Adipocyte (in vitro differentiated cells): ENCODE measurements at regions not wholly inside any gene's neighbourhood (a gene's known extent, or its start where the extent isn't known, plus 50 kb on each side); places are given as distances from the start of the nearest gene placed in this dataset.

Source experiments
- DNase-seq: peaks from one replicate; pipeline ENCODE4 v3.0.0-alpha.2; 2015; ENCODE audit warnings: low read depth
- H3K27me3 ChIP-seq: replicated peaks from 2 replicates; pipeline ENCODE4 v1.7.0; 2013; ENCODE audit warnings: mild to moderate bottlenecking, low read length, moderate library complexity; ENCODE audit not compliant: control insufficient read depth, insufficient read depth
- H3K36me3 ChIP-seq: 2 replicates; pipeline ENCODE4 v1.7.0; 2013; ENCODE audit warnings: low read length, mild to moderate bottlenecking, moderate library complexity; ENCODE audit not compliant: control insufficient read depth, insufficient read depth, severe bottlenecking
- H3K4me1 ChIP-seq: 2 replicates; pipeline ENCODE4 v1.7.0; 2013; ENCODE audit warnings: mild to moderate bottlenecking, low read length, moderate library complexity; ENCODE audit not compliant: control insufficient read depth, insufficient read depth
- H3K4me3 ChIP-seq: 2 replicates; pipeline ENCODE4 v1.7.0; 2013; ENCODE audit warnings: mild to moderate bottlenecking, low read length, moderate library complexity
- H3K9ac ChIP-seq: 2 replicates; pipeline ENCODE4 v1.7.0; 2013; ENCODE audit warnings: mild to moderate bottlenecking, low read length, moderate library complexity
- H3K9me3 ChIP-seq: 2 replicates; pipeline ENCODE4 v1.7.0; 2013; ENCODE audit warnings: mild to moderate bottlenecking, low read length, moderate library complexity; ENCODE audit not compliant: control insufficient read depth

DNA sequence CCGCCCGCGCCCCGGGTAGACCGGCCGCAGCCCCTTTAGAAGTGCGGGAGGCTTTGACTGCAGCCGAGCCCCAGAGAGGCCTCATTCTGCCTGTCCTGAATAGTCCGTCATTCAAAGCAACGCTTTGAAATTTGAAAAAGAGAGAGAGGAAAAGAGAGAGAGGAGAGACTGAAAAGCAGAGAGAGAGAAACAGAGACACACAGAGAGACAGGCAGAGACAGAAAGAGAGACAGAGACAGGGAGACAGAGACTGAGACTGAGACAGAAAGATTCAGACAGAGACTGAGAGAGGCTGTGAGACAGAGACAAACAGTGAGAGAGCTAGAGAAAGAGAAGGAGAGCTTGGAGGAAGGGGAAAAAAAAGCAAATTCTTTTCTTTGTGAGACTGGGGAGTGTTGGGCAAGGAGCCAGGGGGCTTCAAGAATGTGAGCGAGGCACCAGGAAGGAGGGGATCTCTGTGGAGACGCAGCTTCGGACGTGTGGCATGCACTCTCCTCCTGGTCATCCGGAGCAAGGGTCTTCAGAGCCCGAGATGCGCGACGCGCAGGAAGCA lies 73.1 kb downstream of the MYCN start:
- H3K4me1 ChIP-seq = no peaks in the 10 kb centered on the region
- H3K36me3 ChIP-seq = no peaks in the 10 kb centered on the region
- H3K4me3 ChIP-seq = no peak overlapping the region
- no peak for DNase-seq
- no peak overlapping the region for H3K9ac ChIP-seq
- H3K27me3 ChIP-seq = peaks cover 31% of the 10 kb centered on the region
- no peaks in the 10 kb centered on the region for H3K9me3 ChIP-seq

DNA sequence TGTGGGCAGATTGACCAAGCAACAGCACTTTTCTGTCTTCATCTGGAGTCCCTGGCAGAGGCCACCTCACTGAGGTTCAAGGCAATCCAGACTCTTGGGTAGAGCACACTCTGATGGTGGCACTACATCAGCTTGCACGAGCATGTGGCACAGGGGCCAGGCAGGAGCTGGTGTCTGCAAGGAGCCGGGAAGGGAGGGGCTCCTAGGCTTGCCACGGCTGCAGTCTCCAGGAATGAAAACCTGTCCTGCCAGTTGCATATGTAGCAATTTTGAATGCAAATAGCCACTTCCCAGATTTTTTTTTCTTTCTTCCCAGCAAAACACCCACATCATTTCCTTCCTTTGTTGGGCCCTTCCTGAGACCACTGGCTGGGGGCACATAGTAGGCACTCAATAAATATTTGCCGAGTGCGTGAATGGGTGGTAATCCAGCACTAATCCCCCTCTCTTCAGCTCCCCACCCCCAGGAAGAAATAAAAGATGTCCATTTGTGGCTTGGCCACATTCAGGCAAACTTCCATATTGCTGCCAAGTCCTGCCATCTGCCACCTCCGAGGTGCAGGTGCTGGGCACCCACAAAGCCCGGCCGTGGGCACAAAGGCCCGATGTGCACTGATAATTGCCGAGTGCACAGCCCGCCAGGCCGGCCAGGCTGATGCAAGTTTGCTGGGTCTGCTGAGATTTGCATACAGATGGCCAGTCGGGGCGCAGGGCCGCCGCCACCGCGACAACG lies 72.4 kb downstream of the MYCN start:
- Histone ChIP-seq H3K4me3 (no peak overlapping the region), H3K9me3 (no peaks in the 10 kb centered on the region), H3K27me3 (peaks cover 31% of the 10 kb centered on the region), H3K4me1 (no peaks in the 10 kb centered on the region), H3K36me3 (no peaks in the 10 kb centered on the region), H3K9ac (no peak overlapping the region)
- DNase-seq = no peak

DNA sequence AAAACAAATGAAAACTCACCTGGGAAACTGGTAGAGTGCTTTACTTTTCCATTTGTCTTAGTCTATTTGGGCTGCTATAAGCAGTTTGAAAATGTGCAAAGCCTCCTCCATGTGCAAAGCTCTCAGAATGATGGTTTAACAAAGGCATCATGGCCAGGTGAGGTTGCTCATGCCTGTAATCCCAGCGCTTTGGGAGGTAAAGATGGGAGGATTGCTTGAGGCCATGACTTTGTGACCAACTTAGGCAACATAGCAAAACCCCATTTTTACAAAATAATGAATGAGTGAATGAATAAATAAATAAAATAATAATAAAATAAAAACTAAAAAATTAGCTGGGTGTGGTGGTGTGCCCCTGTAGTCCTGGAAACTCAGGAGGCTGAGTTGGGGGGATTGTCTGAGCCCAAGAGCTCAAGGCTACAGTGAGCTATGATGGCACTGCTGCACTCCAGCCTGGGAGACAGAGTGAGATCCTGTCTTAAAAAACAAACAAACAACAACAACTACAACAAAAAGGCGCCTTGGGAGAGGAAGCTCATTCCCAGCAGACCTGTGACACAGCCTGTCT lies 71.8 kb downstream of the MYCN start:
- H3K9me3 ChIP-seq = no peaks in the 10 kb centered on the region
- peaks cover 31% of the 10 kb centered on the region for H3K27me3 ChIP-seq
- H3K9ac ChIP-seq = no peak overlapping the region
- DNase-seq = no peak
- H3K4me1 ChIP-seq = no peaks in the 10 kb centered on the region
- H3K4me3 ChIP-seq = no peak overlapping the region
- H3K36me3 ChIP-seq = no peaks in the 10 kb centered on the region

DNA sequence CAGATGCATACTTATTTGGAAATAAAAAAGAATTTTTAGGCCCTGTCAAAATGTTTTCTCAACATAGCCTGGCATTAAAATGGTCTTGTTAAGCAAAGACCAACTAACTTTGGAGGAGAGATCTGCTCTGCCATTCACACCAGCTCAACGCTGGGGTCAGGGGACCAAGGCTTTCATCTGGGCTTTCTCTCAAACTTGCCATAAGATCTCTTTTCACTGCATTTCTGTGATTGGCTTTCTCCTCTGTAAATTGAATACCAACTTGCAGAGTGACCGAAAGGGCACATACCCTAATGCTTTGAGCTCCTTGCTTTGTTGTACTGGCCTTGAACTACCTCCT lies 71.2 kb downstream of the MYCN start:
- DNase-seq = no peak
- Histone ChIP-seq H3K27me3 (peaks cover 31% of the 10 kb centered on the region), H3K9ac (no peak overlapping the region), H3K9me3 (no peaks in the 10 kb centered on the region), H3K36me3 (no peaks in the 10 kb centered on the region), H3K4me1 (peaks cover under 1% of the 10 kb centered on the region), H3K4me3 (no peak overlapping the region)

DNA sequence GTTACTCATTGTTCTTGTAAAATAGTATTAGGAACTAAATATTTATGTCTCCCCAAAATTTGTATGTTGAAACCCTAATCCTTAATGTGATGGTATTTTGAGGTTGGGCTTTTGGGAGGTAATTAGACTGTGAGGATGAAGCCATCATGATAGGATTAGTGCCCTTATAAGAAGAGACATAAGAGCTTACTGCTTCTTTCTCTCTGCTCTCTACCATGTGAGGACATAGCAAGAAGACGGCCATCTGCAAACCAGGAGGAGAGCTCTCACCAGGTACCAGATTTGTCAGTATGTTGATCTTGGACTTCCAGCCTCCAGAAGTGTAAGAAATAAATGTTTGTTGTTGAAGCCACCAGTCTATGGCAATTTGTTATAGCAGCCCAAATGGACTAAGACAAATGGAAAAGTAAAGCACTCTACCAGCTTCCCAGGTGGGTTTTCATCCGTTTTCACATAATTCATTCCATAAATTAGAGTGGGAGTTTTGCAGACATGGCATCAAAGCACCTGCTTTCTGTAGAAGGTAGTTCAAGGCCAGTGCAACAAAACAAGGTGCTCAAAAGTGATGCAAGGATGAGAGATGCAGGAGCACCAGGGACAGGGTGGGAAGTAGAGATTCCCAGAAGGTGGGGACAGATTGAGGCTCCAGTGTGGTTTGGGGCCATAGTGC lies 70.7 kb downstream of the MYCN start:
- Histone ChIP-seq H3K4me3 (no peak overlapping the region), H3K4me1 (peaks cover 4% of the 10 kb centered on the region), H3K9me3 (no peaks in the 10 kb centered on the region), H3K36me3 (no peaks in the 10 kb centered on the region), H3K9ac (no peak overlapping the region), H3K27me3 (peaks cover 31% of the 10 kb centered on the region)
- no peak for DNase-seq

DNA sequence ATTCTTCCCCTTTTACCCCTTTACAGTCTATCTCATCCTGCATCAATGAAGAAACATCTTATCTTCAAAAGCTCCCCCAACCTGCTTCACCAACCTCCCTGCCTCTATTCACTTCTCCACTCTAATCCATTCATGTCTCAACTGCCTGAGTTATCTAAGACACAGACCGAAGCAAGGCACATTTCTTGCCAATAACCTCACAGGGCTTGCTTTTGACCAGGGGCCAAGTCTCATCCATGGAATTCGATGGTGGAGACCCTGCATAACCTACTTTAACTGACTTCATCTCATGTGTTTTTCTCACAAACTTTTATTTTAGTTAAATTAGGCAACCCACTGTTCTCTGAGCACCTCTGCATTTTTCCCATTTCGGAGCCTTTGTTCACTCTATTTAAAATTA lies 69.7 kb downstream of the MYCN start:
- H3K27me3 ChIP-seq = peaks cover 25% of the 10 kb centered on the region
- H3K36me3 ChIP-seq = no peaks in the 10 kb centered on the region
- no peaks in the 10 kb centered on the region for H3K9me3 ChIP-seq
- H3K4me3 ChIP-seq = no peak overlapping the region
- DNase-seq = no peak
- H3K4me1 ChIP-seq = peaks cover 7% of the 10 kb centered on the region
- H3K9ac ChIP-seq = no peak overlapping the region

DNA sequence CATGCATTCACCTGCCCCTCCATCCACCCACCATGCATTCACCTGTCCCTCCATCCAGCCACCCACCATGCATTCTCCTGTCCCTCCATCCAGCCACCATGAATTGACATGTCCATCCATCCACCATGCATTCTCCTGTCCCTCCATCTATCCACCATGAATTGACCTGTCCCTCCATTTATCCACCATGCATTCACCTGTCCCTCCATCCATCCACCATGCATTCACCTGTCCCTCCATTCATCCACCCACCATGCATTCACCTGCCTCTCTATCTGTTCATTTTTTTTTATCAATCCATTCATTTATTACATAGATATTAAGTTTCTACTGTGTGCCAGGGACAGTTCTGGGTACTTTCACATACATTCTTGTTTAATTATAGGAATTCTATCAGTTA lies 69.2 kb downstream of the MYCN start:
- Histone ChIP-seq H3K9ac (no peak overlapping the region), H3K4me3 (no peak overlapping the region), H3K9me3 (no peaks in the 10 kb centered on the region), H3K4me1 (peaks cover 7% of the 10 kb centered on the region), H3K27me3 (peaks cover 21% of the 10 kb centered on the region), H3K36me3 (no peaks in the 10 kb centered on the region)
- no peak for DNase-seq

DNA sequence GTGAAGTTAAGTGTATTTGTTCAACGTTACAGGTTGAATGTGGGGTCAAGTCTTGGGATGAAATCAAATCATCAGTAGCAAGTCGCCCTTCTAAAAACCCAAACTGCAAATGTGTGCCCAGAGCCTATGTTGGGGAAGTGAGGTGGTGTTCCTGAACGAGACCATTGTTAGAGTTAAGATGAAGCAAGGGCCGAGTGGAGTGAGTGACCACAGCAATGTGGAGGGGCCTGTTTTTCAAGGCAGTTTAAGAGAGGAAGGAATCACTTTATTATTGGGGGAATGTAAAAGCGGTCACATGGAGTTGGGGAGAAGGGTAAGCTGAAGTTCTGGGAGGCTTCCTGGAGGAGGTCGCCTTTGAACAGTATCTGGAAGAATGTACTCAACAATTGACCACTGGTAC lies 68.5 kb downstream of the MYCN start:
- H3K36me3 ChIP-seq = no peaks in the 10 kb centered on the region
- no peak overlapping the region for H3K4me3 ChIP-seq
- no peak for DNase-seq
- H3K9ac ChIP-seq = no peak overlapping the region
- no peaks in the 10 kb centered on the region for H3K9me3 ChIP-seq
- H3K4me1 ChIP-seq = peaks cover 7% of the 10 kb centered on the region
- peaks cover 20% of the 10 kb centered on the region for H3K27me3 ChIP-seq

DNA sequence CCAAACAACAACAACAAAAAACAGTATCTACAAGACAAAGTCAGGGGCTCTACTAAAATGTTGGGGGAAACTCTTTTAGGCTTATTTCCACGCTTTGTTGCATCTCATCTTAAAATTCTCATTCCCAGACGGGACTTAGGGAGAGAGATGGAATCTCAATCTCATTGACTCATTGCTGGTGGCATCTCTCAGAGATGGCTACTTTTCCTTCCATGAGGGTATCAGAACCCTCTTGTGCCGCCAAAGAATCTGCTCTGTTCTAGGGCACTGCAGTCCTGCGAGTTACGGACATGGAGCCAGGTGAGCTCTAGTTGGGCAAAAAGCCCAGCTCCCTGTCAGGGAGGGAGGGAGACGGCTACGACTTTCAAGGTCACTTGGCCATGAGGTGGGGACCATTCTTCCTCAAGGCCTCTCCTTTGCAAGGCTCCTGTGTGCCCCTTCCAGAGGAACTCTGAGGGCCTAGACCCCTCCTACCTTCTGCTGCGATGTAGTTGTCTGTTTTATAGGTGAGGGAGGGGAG lies 68.0 kb downstream of the MYCN start:
- no peak for DNase-seq
- peaks cover 7% of the 10 kb centered on the region for H3K4me1 ChIP-seq
- no peak overlapping the region for H3K9ac ChIP-seq
- H3K4me3 ChIP-seq = no peak overlapping the region
- peaks cover 17% of the 10 kb centered on the region for H3K27me3 ChIP-seq
- H3K36me3 ChIP-seq = no peaks in the 10 kb centered on the region
- H3K9me3 ChIP-seq = no peaks in the 10 kb centered on the region

DNA sequence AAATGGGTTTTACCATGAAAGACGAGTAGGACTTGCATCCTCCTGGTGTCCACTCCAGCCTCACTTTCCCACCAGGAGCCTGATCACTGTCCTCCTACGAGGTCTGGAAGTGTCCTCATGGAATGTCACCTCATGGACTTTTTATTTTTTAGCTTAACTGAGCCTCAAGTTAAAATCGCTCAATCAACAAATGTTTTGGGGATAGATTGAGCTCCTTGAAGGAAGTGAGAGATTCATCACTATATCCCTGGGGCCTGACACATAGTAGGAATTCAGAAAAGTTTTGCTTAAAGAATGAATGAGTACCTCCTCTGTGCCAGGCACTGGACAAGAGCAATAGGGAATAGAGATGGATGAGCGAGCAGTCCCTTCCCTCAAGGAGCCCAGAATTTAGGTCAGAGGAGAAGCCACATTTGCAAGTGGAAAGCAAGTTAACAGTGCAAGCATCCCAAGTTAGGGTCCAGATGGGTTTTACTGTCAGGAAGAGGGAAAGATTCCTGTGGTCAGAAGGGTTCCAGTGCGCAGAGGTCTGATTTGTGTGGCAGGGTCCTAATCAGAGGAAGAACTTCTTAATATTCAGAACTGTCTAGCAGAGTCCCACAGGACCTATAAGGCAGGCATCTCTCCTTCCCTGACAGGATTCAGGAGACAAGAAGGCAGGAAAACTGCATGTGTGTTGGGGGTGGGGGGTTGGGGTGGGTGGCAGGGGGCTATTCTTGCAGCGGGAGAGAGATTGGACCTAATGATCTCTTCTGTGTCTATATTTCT lies 67.0 kb downstream of the MYCN start:
- Histone ChIP-seq H3K9me3 (peaks cover 6% of the 10 kb centered on the region), H3K27me3 (peaks cover 7% of the 10 kb centered on the region), H3K9ac (no peak overlapping the region), H3K36me3 (no peaks in the 10 kb centered on the region), H3K4me3 (no peak overlapping the region), H3K4me1 (peaks cover 7% of the 10 kb centered on the region)
- no peak for DNase-seq
